ENCODE measurements at regions not wholly inside any gene's neighbourhood (a gene's known extent, or its start where the extent isn't known, plus 50 kb on each side); places are given as distances from the start of the nearest gene placed in this dataset.
A peak's percentile ranks its signal among the peaks of the same experiment; 100 is the strongest.

- POLR2A ChIA-PET, result no interaction called here
These were observed 159.1 kb downstream of the C12orf50 start for GRCh38 chr12:87870061-87870460.

GRCh38 chr12:87866578-87867292 is 162.5 kb downstream of the C12orf50 start:
- DNase-seq, result no peak
- no peaks in the 10 kb centered on the region for H3K36me3 Mint-ChIP-seq (ENCODE audit: low read depth)
- no peak overlapping the region for H3K27ac Mint-ChIP-seq
- H3K4me1 Mint-ChIP-seq, result no peaks in the 10 kb centered on the region
- POLR2A ChIA-PET, result no interaction called here
- no peak overlapping the region for H3K4me3 Mint-ChIP-seq
- H3K27me3 Mint-ChIP-seq, result no peaks in the 10 kb centered on the region
- H3K9me3 Mint-ChIP-seq, result no peaks in the 10 kb centered on the region
- CTCF ChIA-PET, result no interaction called here

More at GRCh38 chr12:87870061-87870460, 159.1 kb downstream of the C12orf50 start:
- Mint-ChIP-seq H3K9me3 (no peaks in the 10 kb centered on the region), H3K4me3 (no peak overlapping the region), H3K27me3 (no peaks in the 10 kb centered on the region), H3K36me3 (ENCODE audit: low read depth) (no peaks in the 10 kb centered on the region), H3K4me1 (no peaks in the 10 kb centered on the region), H3K27ac (no peak overlapping the region)
- CTCF ChIA-PET, result no interaction called here
- DNase-seq, result no peak

- Mint-ChIP-seq H3K27ac (no peak overlapping the region), H3K27me3 (no peaks in the 10 kb centered on the region), H3K4me3 (no peak overlapping the region), H3K36me3 (ENCODE audit: low read depth) (no peaks in the 10 kb centered on the region), H3K9me3 (no peaks in the 10 kb centered on the region), H3K4me1 (no peaks in the 10 kb centered on the region)
- CTCF ChIA-PET, result no interaction called here
- no peak for DNase-seq
- POLR2A ChIA-PET, result no interaction called here
These were observed 167.4 kb downstream of the C12orf50 start for GRCh38 chr12:87861791-87862190.

- CTCF ChIA-PET, result no interaction called here
- Mint-ChIP-seq H3K27ac (no peak overlapping the region), H3K36me3 (ENCODE audit: low read depth) (no peaks in the 10 kb centered on the region), H3K4me3 (no peak overlapping the region), H3K9me3 (no peaks in the 10 kb centered on the region), H3K27me3 (no peaks in the 10 kb centered on the region), H3K4me1 (no peaks in the 10 kb centered on the region)
- DNase-seq, result no peak
- POLR2A ChIA-PET, result no interaction called here
These were observed 175.7 kb downstream of the C12orf50 start for GRCh38 chr12:87853448-87854003.

GRCh38 chr12:87849074-87849473 is 180.1 kb downstream of the C12orf50 start:
- H3K4me1 Mint-ChIP-seq, result no peaks in the 10 kb centered on the region
- no peaks in the 10 kb centered on the region for H3K9me3 Mint-ChIP-seq
- DNase-seq, result no peak
- H3K4me3 Mint-ChIP-seq, result no peak overlapping the region
- POLR2A ChIA-PET, result no interaction called here
- CTCF ChIA-PET, result no interaction called here
- H3K36me3 Mint-ChIP-seq (ENCODE audit: low read depth), result no peaks in the 10 kb centered on the region
- H3K27me3 Mint-ChIP-seq, result peaks cover 2% of the 10 kb centered on the region
- no peak overlapping the region for H3K27ac Mint-ChIP-seq

- no peak overlapping the region for H3K4me3 Mint-ChIP-seq
- H3K4me1 Mint-ChIP-seq, result no peaks in the 10 kb centered on the region
- DNase-seq, result peak; percentile 22
- H3K27me3 Mint-ChIP-seq, result peaks cover 2% of the 10 kb centered on the region
- CTCF ChIA-PET, result interaction anchor here (0.5 kb wide), 1 partner anchor 958 kb away, joined by 3 read pairs; no protein-coding TSS in a partner anchor
- no peak overlapping the region for H3K27ac Mint-ChIP-seq
- POLR2A ChIA-PET, result no interaction called here
- no peaks in the 10 kb centered on the region for H3K9me3 Mint-ChIP-seq
- no peaks in the 10 kb centered on the region for H3K36me3 Mint-ChIP-seq (ENCODE audit: low read depth)
These were observed 180.8 kb downstream of the C12orf50 start for GRCh38 chr12:87848248-87848868.

GRCh38 chr12:87847147-87847546 is 182.1 kb downstream of the C12orf50 start:
- Mint-ChIP-seq H3K4me1 (no peaks in the 10 kb centered on the region), H3K27me3 (peaks cover 2% of the 10 kb centered on the region), H3K36me3 (ENCODE audit: low read depth) (no peaks in the 10 kb centered on the region), H3K4me3 (no peak overlapping the region), H3K27ac (no peak overlapping the region), H3K9me3 (no peaks in the 10 kb centered on the region)
- ChIA-PET CTCF (no interaction called here), POLR2A (no interaction called here)
- no peak for DNase-seq

GRCh38 chr12:87846045-87846444 is 183.2 kb downstream of the C12orf50 start:
- no peak overlapping the region for H3K4me3 Mint-ChIP-seq
- no peak overlapping the region for H3K27ac Mint-ChIP-seq
- no peak for DNase-seq
- no peaks in the 10 kb centered on the region for H3K4me1 Mint-ChIP-seq
- ChIA-PET CTCF (no interaction called here), POLR2A (no interaction called here)
- peaks cover 2% of the 10 kb centered on the region for H3K27me3 Mint-ChIP-seq
- no peaks in the 10 kb centered on the region for H3K9me3 Mint-ChIP-seq
- no peaks in the 10 kb centered on the region for H3K36me3 Mint-ChIP-seq (ENCODE audit: low read depth)

GRCh38 chr12:87841935-87842334 is 187.3 kb downstream of the C12orf50 start:
- Mint-ChIP-seq H3K9me3 (no peaks in the 10 kb centered on the region), H3K4me1 (no peaks in the 10 kb centered on the region), H3K27me3 (no peaks in the 10 kb centered on the region), H3K4me3 (no peak overlapping the region), H3K27ac (no peak overlapping the region), H3K36me3 (ENCODE audit: low read depth) (no peaks in the 10 kb centered on the region)
- no peak for DNase-seq
- POLR2A ChIA-PET, result no interaction called here
- CTCF ChIA-PET, result no interaction called here

GRCh38 chr12:87836190-87836589 is 193.0 kb downstream of the C12orf50 start:
- no peaks in the 10 kb centered on the region for H3K27me3 Mint-ChIP-seq
- CTCF ChIA-PET, result no interaction called here
- no peak for DNase-seq
- no peak overlapping the region for H3K27ac Mint-ChIP-seq
- H3K36me3 Mint-ChIP-seq (ENCODE audit: low read depth), result no peaks in the 10 kb centered on the region
- H3K4me1 Mint-ChIP-seq, result no peaks in the 10 kb centered on the region
- H3K4me3 Mint-ChIP-seq, result no peak overlapping the region
- POLR2A ChIA-PET, result no interaction called here
- H3K9me3 Mint-ChIP-seq, result no peaks in the 10 kb centered on the region

- ChIA-PET CTCF (no interaction called here), POLR2A (no interaction called here)
- H3K36me3 Mint-ChIP-seq (ENCODE audit: low read depth), result no peaks in the 10 kb centered on the region
- no peak for DNase-seq
- no peak overlapping the region for H3K4me3 Mint-ChIP-seq
- no peaks in the 10 kb centered on the region for H3K9me3 Mint-ChIP-seq
- H3K4me1 Mint-ChIP-seq, result no peaks in the 10 kb centered on the region
- no peaks in the 10 kb centered on the region for H3K27me3 Mint-ChIP-seq
- H3K27ac Mint-ChIP-seq, result no peak overlapping the region
These were observed 200.7 kb downstream of the C12orf50 start for GRCh38 chr12:87828382-87828973.

- Mint-ChIP-seq H3K4me3 (no peak overlapping the region), H3K9me3 (no peaks in the 10 kb centered on the region), H3K4me1 (no peaks in the 10 kb centered on the region), H3K27ac (no peak overlapping the region), H3K27me3 (no peaks in the 10 kb centered on the region), H3K36me3 (ENCODE audit: low read depth) (no peaks in the 10 kb centered on the region)
- ChIA-PET POLR2A (no interaction called here), CTCF (no interaction called here)
- no peak for DNase-seq
These were observed 201.4 kb downstream of the C12orf50 start for GRCh38 chr12:87827638-87828264.

GRCh38 chr12:87822923-87823322 is 206.3 kb downstream of the C12orf50 start:
- H3K27me3 Mint-ChIP-seq, result no peaks in the 10 kb centered on the region
- no peak overlapping the region for H3K27ac Mint-ChIP-seq
- no peak for DNase-seq
- ChIA-PET POLR2A (no interaction called here), CTCF (no interaction called here)
- H3K4me1 Mint-ChIP-seq, result no peaks in the 10 kb centered on the region
- no peaks in the 10 kb centered on the region for H3K9me3 Mint-ChIP-seq
- no peak overlapping the region for H3K4me3 Mint-ChIP-seq
- no peaks in the 10 kb centered on the region for H3K36me3 Mint-ChIP-seq (ENCODE audit: low read depth)
